Stromal cell of bone marrow (primary cell): ENCODE measurements at regions not wholly inside any gene's neighbourhood (a gene's known extent, or its start where the extent isn't known, plus 50 kb on each side); places are given as distances from the start of the nearest gene placed in this dataset.
"Not testable (repeated sequence)": the region's sequence is repeated elsewhere in the genome, so short reads cannot be mapped to it uniquely, and the experiment has no call there.

Source experiments
- DNase-seq: peaks from one replicate; pipeline ENCODE4 v3.0.0-alpha.2; 2012; ENCODE audit warnings: low read depth

DNA sequence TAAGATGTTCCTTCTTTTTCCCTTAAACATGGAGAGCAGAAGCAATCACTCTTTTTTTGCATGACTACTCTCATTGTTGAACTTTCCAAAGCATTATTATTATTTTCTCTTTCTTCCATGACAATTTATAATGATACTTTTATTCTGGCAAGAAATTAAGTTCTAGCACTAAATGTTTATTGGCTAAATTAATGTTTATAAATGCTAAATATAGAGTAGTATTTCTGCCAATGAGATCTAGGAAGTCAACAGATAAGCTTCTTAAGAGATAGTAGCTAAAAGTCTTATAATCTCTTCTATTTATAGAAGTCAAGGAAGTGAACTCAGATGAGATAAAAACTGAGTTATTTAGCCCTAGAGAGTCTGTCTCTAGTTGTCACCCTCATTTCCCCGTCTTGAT lies 920.1 kb downstream of the KCNJ2 start:
- DNase-seq = no peak

GRCh38 chr17:71098071-71098470 lies 928.7 kb downstream of the KCNJ2 start:
- DNase-seq = no peak

- DNase-seq = no peak
Measured at GRCh38 chr17:71099003-71099714, 929.8 kb downstream of the KCNJ2 start.

GRCh38 chr17:71102777-71103176 lies 933.4 kb downstream of the KCNJ2 start:
- no peak for DNase-seq

- DNase-seq = no peak
Measured at GRCh38 chr17:71104225-71104624, 934.9 kb downstream of the KCNJ2 start.

DNA sequence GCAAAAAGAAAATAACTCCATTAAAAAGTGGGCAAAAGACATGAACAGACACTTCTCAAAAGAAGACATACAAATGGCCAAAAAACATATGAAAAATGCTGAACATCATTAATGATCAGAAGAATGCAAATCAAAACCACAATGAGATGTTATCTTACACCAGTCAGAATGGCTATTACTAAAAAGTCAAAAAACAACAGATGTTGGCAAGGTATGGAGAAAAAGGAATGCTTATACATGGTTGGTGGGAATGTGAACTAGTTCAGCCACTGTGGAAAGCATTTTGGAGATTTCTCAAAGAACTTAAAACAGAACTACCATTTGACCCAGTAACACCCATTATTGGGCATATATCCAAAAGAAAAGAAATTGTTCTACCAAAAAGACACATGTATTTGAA lies 936.7 kb downstream of the KCNJ2 start:
- not testable (repeated sequence) for DNase-seq

DNA sequence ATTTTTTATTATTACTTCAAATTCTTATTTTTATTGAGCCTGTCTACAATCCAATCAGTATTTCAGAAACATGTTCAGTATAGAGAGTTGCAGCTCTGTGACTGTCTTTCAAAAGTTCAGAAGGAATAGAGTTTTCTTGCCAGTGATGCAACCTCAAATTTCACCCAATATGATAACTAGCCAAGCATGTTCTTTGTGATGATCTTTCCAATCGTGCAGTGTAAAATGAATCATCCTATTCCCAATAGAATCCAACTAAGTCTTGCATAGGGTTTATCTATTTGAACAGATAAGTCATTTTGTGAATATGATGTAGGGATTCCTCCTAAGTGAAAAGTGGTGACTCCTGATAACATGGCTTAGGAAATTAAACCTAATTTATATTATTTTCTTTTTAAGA lies 937.8 kb downstream of the KCNJ2 start:
- no peak for DNase-seq

- no peak for DNase-seq
Measured at GRCh38 chr17:71109697-71110096, 940.4 kb downstream of the KCNJ2 start.

DNA sequence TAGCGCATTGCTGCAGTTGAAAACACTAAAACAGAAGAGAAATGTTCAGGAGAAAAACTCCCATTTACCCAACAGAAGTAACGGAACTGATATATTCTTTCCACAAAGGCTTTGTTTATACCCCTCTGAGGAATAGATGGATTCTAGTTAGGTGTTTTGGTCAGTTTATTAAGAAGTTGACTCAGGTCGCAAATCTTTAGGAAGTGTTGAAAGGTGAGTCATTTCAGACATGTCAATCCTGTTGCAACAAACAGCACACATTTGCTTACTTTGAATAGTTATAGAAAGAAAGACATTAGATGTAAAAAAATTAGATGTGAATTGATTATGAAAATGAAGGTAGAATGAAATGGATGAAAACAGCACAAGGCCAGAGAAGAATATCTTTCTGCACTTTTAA lies 941.0 kb downstream of the KCNJ2 start:
- DNase-seq = no peak

DNA sequence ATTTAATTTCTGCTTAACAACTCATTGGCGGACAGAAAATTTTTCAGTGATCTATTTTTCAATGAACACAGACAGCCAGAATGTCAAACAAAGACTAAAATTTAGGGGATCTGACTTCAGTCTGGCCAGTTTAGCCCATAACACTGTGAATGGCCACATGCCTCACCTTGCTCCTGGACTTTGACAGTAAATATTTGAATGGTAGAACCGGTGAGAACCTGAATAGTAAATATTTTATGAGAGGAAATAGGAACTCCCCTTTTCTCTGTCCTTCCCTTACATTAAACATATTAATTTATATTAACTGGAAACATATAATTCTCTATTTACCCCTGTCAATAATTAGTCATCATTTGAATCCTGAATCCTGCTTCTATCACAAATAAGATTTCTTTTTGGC lies 942.1 kb downstream of the KCNJ2 start:
- DNase-seq = no peak

GRCh38 chr17:71111934-71112333 lies 942.6 kb downstream of the KCNJ2 start:
- no peak for DNase-seq

- DNase-seq = no peak
Measured at GRCh38 chr17:71113347-71113746, 944.0 kb downstream of the KCNJ2 start.

DNA sequence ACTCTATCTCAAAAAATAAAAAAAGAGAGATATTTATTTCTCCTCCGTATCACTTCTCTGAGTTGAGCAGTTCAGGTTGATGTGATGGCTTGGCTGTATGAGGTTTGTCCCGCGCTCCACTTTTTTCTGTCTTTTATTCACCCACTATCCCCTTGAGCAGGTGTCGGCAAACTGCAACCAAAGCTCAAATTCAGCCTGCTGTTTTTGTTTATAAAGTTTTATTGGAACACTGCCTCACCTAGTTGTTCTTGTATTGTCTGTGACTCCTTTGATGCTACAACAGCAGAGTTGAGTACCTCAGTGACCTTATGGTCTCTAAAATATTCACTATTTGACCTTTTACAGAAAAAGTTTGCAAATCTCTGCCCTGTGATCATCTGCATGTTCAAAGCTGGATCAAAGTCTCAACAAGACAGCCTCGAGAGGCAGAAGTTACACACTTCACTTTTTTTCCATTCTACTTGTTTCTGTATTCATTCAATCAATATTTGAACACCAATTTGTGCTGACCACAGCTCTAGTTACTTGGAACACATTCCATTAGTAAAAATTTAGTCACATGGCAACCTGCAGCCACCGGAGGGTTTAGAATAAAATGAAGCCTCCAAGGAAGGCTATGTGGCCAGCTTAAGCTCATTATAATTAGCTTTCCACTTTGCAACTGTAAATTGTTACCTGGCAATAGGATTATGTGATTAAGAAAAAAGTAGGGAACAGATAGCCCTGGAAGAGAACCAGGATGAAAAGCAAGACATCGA lies 945.8 kb downstream of the KCNJ2 start:
- no peak for DNase-seq

GRCh38 chr17:71115669-71115972 lies 946.3 kb downstream of the KCNJ2 start:
- DNase-seq = no peak

DNA sequence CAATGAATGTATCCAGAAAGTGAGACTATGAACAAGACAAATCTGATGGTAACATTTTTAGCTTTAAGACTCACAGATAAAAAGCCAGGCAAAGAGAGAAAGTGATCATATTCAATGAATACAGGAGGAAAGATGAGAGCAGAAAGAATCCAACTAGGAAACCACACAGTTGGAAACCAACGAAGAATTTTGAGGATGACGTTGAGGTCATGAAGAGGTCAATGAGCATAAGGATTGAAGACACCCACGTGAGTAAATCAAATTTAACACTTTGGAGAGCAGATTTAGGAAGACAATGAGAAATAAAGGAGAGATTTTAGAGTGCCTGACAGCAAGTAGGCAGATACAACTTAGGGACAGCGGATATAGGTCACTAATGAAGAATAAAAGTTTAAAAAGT lies 948.1 kb downstream of the KCNJ2 start:
- no peak for DNase-seq

- DNase-seq = no peak
Measured at GRCh38 chr17:71118039-71118438, 948.7 kb downstream of the KCNJ2 start.

DNA sequence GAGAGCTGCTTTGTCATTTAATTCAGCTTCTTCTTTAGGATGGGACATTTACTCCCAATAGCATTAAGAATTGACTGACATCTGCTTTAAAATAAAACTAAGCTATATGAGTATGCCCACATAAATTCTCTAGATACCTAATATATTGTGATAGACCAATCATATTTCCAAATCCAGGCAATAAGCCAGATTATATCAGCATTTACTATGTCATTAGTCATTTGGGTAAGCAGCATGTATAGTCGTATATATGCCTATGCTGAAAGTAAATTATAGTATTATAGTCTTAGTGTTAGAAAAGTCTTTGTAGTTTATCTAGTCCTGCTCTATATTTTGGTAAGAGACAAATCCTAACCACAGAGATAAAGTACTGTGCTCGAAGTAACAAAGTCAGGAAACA lies 958.1 kb downstream of the KCNJ2 start:
- no peak for DNase-seq

GRCh38 chr17:71142333-71142732 lies 973.0 kb downstream of the KCNJ2 start:
- no peak for DNase-seq

DNA sequence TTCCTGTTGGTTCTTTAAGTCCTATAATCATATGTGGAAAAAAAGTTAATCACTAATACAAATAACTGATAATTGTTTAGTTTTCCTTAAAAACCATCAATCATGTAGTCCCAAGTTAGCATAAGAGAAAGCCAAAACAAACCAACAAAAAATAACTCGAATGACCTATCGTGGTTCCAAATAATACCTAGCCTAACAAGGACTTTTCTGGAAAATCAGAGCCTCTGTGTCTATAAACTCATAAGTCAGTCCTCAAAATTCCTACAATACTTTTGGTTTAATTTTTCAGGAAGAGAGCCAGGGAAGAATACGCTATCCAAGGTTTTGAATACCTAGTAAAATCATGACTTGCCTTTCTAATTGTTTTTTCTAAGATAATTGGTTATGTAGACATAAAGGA lies 975.3 kb upstream of the SOX9 start:
- DNase-seq = no peak

- DNase-seq = no peak
Measured at GRCh38 chr17:71147906-71148305, 972.9 kb upstream of the SOX9 start.

- DNase-seq = no peak
Measured at GRCh38 chr17:71149607-71150006, 971.2 kb upstream of the SOX9 start.

GRCh38 chr17:71157297-71157696 lies 963.5 kb upstream of the SOX9 start:
- DNase-seq = no peak

DNA sequence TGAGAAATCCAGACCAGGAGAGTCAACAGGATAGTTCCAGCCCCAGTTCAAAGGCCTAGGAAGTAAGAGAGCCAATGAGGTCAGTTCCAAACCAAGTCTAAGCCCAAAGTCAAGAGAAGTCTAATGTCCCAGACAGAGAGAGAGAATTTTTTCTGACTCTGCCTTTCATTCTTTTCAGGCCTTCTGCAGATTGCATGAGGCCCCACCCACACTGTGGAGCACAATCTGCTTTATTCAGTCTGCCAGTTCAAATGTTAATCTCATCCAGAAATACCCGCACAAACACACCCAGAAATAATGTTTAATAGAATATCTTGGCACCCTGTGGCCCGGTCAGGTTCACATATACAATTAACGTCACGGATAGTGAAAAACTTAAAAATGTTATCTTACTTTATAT lies 962.4 kb upstream of the SOX9 start:
- DNase-seq = no peak
